IMR-90 (cell line): ENCODE measurements at regions not wholly inside any gene's neighbourhood (a gene's known extent, or its start where the extent isn't known, plus 50 kb on each side); places are given as distances from the start of the nearest gene placed in this dataset.

Experiments
- ATAC-seq: fragments of 200-7000 bp; cut with Tn5 transposase; 2 replicates; pipeline ENCODE4 v1.9.1; 2020; ENCODE audit warnings: low read depth, mild to moderate bottlenecking, moderate library complexity
- BruUV-seq: library from RNA; stranded (reverse); fragments of 400-500 nt; replicated peaks from 2 replicates; lab custom pipeline; 2021; lab: Mats Ljungman, UMichigan
- CTCF ChIA-PET: fragments of 300-600 bp; formaldehyde crosslinking; extraction: SDS; loops from one replicate; lab custom pipeline; 2021; ENCODE audit warnings: antibody characterized with exemption; lab: Yijun Ruan, JAX
- POLR2A ChIA-PET: fragments of 300-600 bp; sonication (Branson Sonifier 250); formaldehyde crosslinking; loops from one replicate; lab custom pipeline; 2022; ENCODE audit warnings: antibody characterized with exemption; ENCODE audit not compliant: unreplicated experiment; lab: Charles Lee
- DNase-seq: peaks from one replicate; pipeline ENCODE4 v3.0.0; 2013
- H2AFZ ChIP-seq: replicated peaks from 2 replicates; pipeline ENCODE3; 2013; ENCODE audit warnings: low read length, mild to moderate bottlenecking; ENCODE audit not compliant: poor library complexity
- H2AK5ac ChIP-seq: 2 replicates; pipeline ENCODE4 v1.6.1; 2013; ENCODE audit warnings: low read depth, low read length, inconsistent platforms
- H2AK9ac ChIP-seq: replicated peaks from 2 replicates; pipeline ENCODE3; 2013; ENCODE audit warnings: mild to moderate bottlenecking, low read depth, low read length, moderate library complexity; ENCODE audit not compliant: poor library complexity
- H2BK120ac ChIP-seq: 2 replicates; pipeline ENCODE4 v1.6.1; 2013; ENCODE audit warnings: low read depth, low read length, inconsistent platforms
- H2BK15ac ChIP-seq: 3 replicates; pipeline ENCODE4 v1.6.1; 2013; ENCODE audit warnings: low read depth, low read length, inconsistent platforms
- H2BK20ac ChIP-seq: 2 replicates; pipeline ENCODE4 v1.6.1; 2013; ENCODE audit warnings: low read depth, mild to moderate bottlenecking, inconsistent platforms, low read length, moderate library complexity
- H2BK5ac ChIP-seq: 2 replicates; pipeline ENCODE4 v1.6.1; 2013; ENCODE audit warnings: mild to moderate bottlenecking, low read depth, low read length, inconsistent platforms; ENCODE audit not compliant: poor library complexity, severe bottlenecking
- H3K14ac ChIP-seq: replicated peaks from 2 replicates; pipeline ENCODE4 v1.6.1; 2013; ENCODE audit warnings: low read depth, low read length, inconsistent platforms
- H3K18ac ChIP-seq: 2 replicates; pipeline ENCODE4 v1.6.1; 2013; ENCODE audit warnings: low read depth, low read length, control low read depth
- H3K23ac ChIP-seq: 2 replicates; pipeline ENCODE4 v1.6.1; 2013; ENCODE audit warnings: low read depth, low read length, inconsistent platforms
- H3K27ac ChIP-seq: 2 replicates; pipeline ENCODE4 v1.5.1; 2013; ENCODE audit warnings: mild to moderate bottlenecking, control low read depth, low read length; ENCODE audit not compliant: insufficient read depth
- H3K27me3 ChIP-seq: 2 replicates; pipeline ENCODE4 v1.6.1; 2013; ENCODE audit warnings: low read length; ENCODE audit not compliant: control insufficient read depth, insufficient read depth
- H3K36me3 ChIP-seq: 2 replicates; pipeline ENCODE4 v1.6.1; 2013; ENCODE audit warnings: low read length, mixed read lengths; ENCODE audit not compliant: control insufficient read depth, insufficient read depth
- H3K4ac ChIP-seq: 2 replicates; pipeline ENCODE4 v1.6.1; 2013; ENCODE audit warnings: low read depth, low read length, inconsistent platforms
- H3K4me1 ChIP-seq: 2 replicates; pipeline ENCODE4 v1.6.1; 2013; ENCODE audit warnings: low read length, mixed read lengths; ENCODE audit not compliant: control insufficient read depth, insufficient read depth
- H3K4me2 ChIP-seq: 2 replicates; pipeline ENCODE4 v1.6.1; 2013; ENCODE audit warnings: low read depth, mild to moderate bottlenecking, control low read depth, low read length, moderate library complexity
- H3K4me3 ChIP-seq: 2 replicates; pipeline ENCODE4 v1.5.1; 2013; ENCODE audit warnings: low read depth, mild to moderate bottlenecking, control low read depth, low read length, moderate library complexity; ENCODE audit not compliant: insufficient read depth
- H3K56ac ChIP-seq: 2 replicates; pipeline ENCODE4 v1.6.1; 2013; ENCODE audit warnings: low read length, inconsistent platforms; ENCODE audit not compliant: insufficient read depth; ENCODE audit errors: extremely low read depth
- H3K79me1 ChIP-seq, 2 experiments: 2 replicates each; pipeline ENCODE4 v1.6.1; 2013; ENCODE audit warnings: low read length in 2 of 2, inconsistent platforms in 1 of 2, low read depth in 1 of 2
- H3K9ac ChIP-seq: 2 replicates; pipeline ENCODE4 v1.6.1; 2013; ENCODE audit warnings: low read depth, low read length, control low read depth
- H3K9me1 ChIP-seq: 2 replicates; pipeline ENCODE4 v1.6.1; 2013; ENCODE audit warnings: low read length, inconsistent platforms; ENCODE audit not compliant: insufficient read depth
- H3K9me3 ChIP-seq: 2 replicates; pipeline ENCODE4 v1.6.1; 2013; ENCODE audit warnings: low read length; ENCODE audit not compliant: control insufficient read depth, insufficient read depth
- H4K20me1 ChIP-seq: 2 replicates; pipeline ENCODE4 v1.6.1; 2013; ENCODE audit warnings: low read length, inconsistent platforms; ENCODE audit not compliant: insufficient read depth
- H4K5ac ChIP-seq: 2 replicates; pipeline ENCODE4 v1.6.1; 2013; ENCODE audit warnings: mild to moderate bottlenecking, low read depth, low read length, control low read depth
- H4K8ac ChIP-seq, 2 experiments: 2 replicates each; pipeline ENCODE4 v1.6.1; 2013; ENCODE audit warnings: low read depth in 2 of 2, low read length in 2 of 2, control low read depth in 1 of 2, inconsistent platforms in 1 of 2
- H4K91ac ChIP-seq: 2 replicates; pipeline ENCODE4 v1.6.1; 2013; ENCODE audit warnings: low read depth, low read length, inconsistent platforms; ENCODE audit not compliant: insufficient read depth
- BHLHE40 ChIP-seq: fragments of 150-350 bp; IDR thresholded peaks from 2 replicates; pipeline ENCODE4 v1.6.1; 2016; ENCODE audit warnings: mild to moderate bottlenecking, low read depth, low read length
- CEBPB ChIP-seq: IDR thresholded peaks from 2 replicates; pipeline ENCODE4 v1.6.1; 2012; ENCODE audit warnings: low read depth, low read length, improper control_type of control experiment
- CHD1 ChIP-seq: IDR thresholded peaks from 2 replicates; pipeline ENCODE4 v1.6.1; 2012; ENCODE audit warnings: low read depth, low read length, improper control_type of control experiment
- CTCF ChIP-seq: conservative IDR thresholded peaks from 2 replicates; pipeline ENCODE4 v1.5.1; 2012; ENCODE audit warnings: mild to moderate bottlenecking, low read depth, low read length, improper control_type of control experiment
- ELK1 ChIP-seq: fragments of 150-350 bp; IDR thresholded peaks from 2 replicates; pipeline ENCODE4 v1.6.1; 2016; ENCODE audit warnings: low read depth, mild to moderate bottlenecking, low read length, moderate library complexity, borderline replicate concordance
- FOS ChIP-seq: fragments of 150-350 bp; IDR thresholded peaks from 2 replicates; pipeline ENCODE4 v1.6.1; 2016; ENCODE audit warnings: low read depth, low read length
- MAFK ChIP-seq: IDR thresholded peaks from 2 replicates; pipeline ENCODE4 v1.6.1; 2012; ENCODE audit warnings: low read depth, low read length, improper control_type of control experiment
- MAZ ChIP-seq: IDR thresholded peaks from 2 replicates; pipeline ENCODE4 v1.6.1; 2012; ENCODE audit warnings: low read depth, mild to moderate bottlenecking, low read length, improper control_type of control experiment, moderate library complexity, borderline replicate concordance
- MXI1 ChIP-seq: IDR thresholded peaks from 2 replicates; pipeline ENCODE4 v1.6.1; 2012; ENCODE audit warnings: low read depth, mild to moderate bottlenecking, low read length, moderate library complexity, borderline replicate concordance
- NFE2L2 ChIP-seq: fragments of 150-350 bp; IDR thresholded peaks from 2 replicates; pipeline ENCODE4 v1.6.1; 2016; ENCODE audit warnings: low read depth, mild to moderate bottlenecking, low read length
- POLR2A ChIP-seq: IDR thresholded peaks from 2 replicates; pipeline ENCODE4 v1.6.1; 2012; ENCODE audit warnings: mild to moderate bottlenecking, low read depth, low read length
- RAD21 ChIP-seq: IDR thresholded peaks from 2 replicates; pipeline ENCODE4 v1.6.1; 2012; ENCODE audit warnings: low read length, improper control_type of control experiment
- RCOR1 ChIP-seq: IDR thresholded peaks from 2 replicates; pipeline ENCODE4 v1.6.1; 2012; ENCODE audit warnings: mild to moderate bottlenecking, low read length, improper control_type of control experiment; ENCODE audit not compliant: insufficient replicate concordance
- RFX5 ChIP-seq: IDR thresholded peaks from 2 replicates; pipeline ENCODE4 v1.8.0; 2012; ENCODE audit warnings: low read depth, mild to moderate bottlenecking, low read length, moderate library complexity
- SMC3 ChIP-seq: fragments of 150-350 bp; IDR thresholded peaks from 2 replicates; pipeline ENCODE4 v1.6.1; 2016; ENCODE audit warnings: low read depth, mild to moderate bottlenecking, antibody characterized with exemption, low read length, moderate library complexity
- USF2 ChIP-seq: fragments of 150-350 bp; IDR thresholded peaks from 2 replicates; pipeline ENCODE4 v1.6.1; 2017; ENCODE audit warnings: mild to moderate bottlenecking, antibody characterized with exemption, low read length, low read depth
- dilution Hi-C: fragments of 300-500 bp; cut with HindIII; formaldehyde crosslinking; loops from one replicate; pipeline ENCODE4 v1.14.3; 2018; ENCODE audit warnings: low sequenced_read_pairs; ENCODE audit not compliant: unreplicated experiment
- in situ Hi-C: fragments of 300-500 bp; cut with MboI; formaldehyde crosslinking; loops from 3 replicates; pipeline ENCODE4 v1.14.3; 2019; ENCODE audit warnings: low sequenced_read_pairs, inconsistent platforms, mixed read lengths
- intact Hi-C: fragments of 100-400 bp; cut with micrococcal nuclease; formaldehyde crosslinking; loops from 2 replicates; pipeline ENCODE4 v1.10.0; 2022

- no peak overlapping the region for H3K4ac ChIP-seq
- intact Hi-C loops, result no loop called here
- peaks cover 31% of the 10 kb centered on the region for H3K27me3 ChIP-seq
- H3K14ac ChIP-seq, result no peak overlapping the region
- H2AK9ac ChIP-seq, result no peak overlapping the region
- no peak overlapping the region for H4K8ac ChIP-seq
- no peaks in the 10 kb centered on the region for H3K79me1 ChIP-seq
- no peaks in the 10 kb centered on the region for H3K9me3 ChIP-seq
- ATAC-seq (no peak), DNase-seq (no peak)
- no peak overlapping the region for H3K27ac ChIP-seq
- H2BK20ac ChIP-seq, result no peak overlapping the region
- dilution Hi-C loops, result no loop called here
- no peaks in the 10 kb centered on the region for H3K4me1 ChIP-seq
- no peak overlapping the region for H3K56ac ChIP-seq
- no peaks in the 10 kb centered on the region for H4K20me1 ChIP-seq
- no peak overlapping the region for H4K91ac ChIP-seq
- no peaks in the 10 kb centered on the region for H3K9me1 ChIP-seq
- no peak overlapping the region for H2AK5ac ChIP-seq
- no peak overlapping the region for H4K5ac ChIP-seq
- no peak overlapping the region for H2BK15ac ChIP-seq
- no peaks in the 10 kb centered on the region for H3K36me3 ChIP-seq
- H3K4me3 ChIP-seq, result no peak overlapping the region
- TF ChIP-seq USF2, result no peak
- TF ChIP-seq BHLHE40, result no peak
- TF ChIP-seq MXI1, result no peak
- TF ChIP-seq MAZ, result no peak
- TF ChIP-seq RCOR1, result no peak
- TF ChIP-seq POLR2A, result no peak
- TF ChIP-seq NFE2L2, result no peak
- no peak for TF ChIP-seq CEBPB
- TF ChIP-seq RAD21, result no peak
- TF ChIP-seq CHD1, result no peak
- no peak for TF ChIP-seq FOS
- no peak for TF ChIP-seq ELK1
- TF ChIP-seq RFX5, result no peak
- no peak for TF ChIP-seq MAFK
- no peak for TF ChIP-seq SMC3
- no peak for TF ChIP-seq CTCF
- H2AFZ ChIP-seq, result no peak overlapping the region
- H2BK120ac ChIP-seq, result no peak overlapping the region
- no peak overlapping the region for H3K4me2 ChIP-seq
- H3K18ac ChIP-seq, result no peak overlapping the region
- no peak overlapping the region for H2BK5ac ChIP-seq
- ChIA-PET CTCF (no interaction called here), POLR2A (no interaction called here)
- H3K9ac ChIP-seq, result no peak overlapping the region
- in situ Hi-C loops, result no loop called here
- no peak overlapping the region for H3K23ac ChIP-seq
- no TSS peak for BruUV-seq
Measured at GRCh38 chr5:141732417-141732816, 50.4 kb upstream of the ARAP3 start.
